ENCODE measurements at regions not wholly inside any gene's neighbourhood (a gene's known extent, or its start where the extent isn't known, plus 50 kb on each side); places are given as distances from the start of the nearest gene placed in this dataset.

DNA sequence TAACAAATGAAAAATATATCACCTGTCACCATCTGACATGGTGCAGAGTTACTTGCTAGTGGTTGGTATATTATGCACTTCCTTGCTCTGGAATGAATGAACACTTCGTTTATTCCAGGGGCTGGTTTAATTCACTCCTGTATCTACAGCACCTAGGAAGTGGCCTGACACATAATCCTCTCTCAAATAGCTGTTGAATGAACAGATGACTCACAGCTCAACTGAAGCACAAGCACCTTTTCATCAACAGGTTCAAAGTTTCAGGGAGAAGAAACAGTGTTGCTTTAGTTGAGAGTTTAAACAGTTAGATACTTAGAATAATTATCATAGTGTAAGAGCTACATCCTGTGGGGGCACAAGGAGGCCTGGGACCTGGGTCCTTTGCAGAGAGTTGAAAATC is 135.0 kb upstream of the DAP start:
- H3K27me3 ChIP-seq: no peaks in the 10 kb centered on the region
- no peak for ATAC-seq
- TF ChIP-seq POLR2A (IDR thresholded peaks at IDR 0.05): no peak
- TF ChIP-seq, protein P1, sequence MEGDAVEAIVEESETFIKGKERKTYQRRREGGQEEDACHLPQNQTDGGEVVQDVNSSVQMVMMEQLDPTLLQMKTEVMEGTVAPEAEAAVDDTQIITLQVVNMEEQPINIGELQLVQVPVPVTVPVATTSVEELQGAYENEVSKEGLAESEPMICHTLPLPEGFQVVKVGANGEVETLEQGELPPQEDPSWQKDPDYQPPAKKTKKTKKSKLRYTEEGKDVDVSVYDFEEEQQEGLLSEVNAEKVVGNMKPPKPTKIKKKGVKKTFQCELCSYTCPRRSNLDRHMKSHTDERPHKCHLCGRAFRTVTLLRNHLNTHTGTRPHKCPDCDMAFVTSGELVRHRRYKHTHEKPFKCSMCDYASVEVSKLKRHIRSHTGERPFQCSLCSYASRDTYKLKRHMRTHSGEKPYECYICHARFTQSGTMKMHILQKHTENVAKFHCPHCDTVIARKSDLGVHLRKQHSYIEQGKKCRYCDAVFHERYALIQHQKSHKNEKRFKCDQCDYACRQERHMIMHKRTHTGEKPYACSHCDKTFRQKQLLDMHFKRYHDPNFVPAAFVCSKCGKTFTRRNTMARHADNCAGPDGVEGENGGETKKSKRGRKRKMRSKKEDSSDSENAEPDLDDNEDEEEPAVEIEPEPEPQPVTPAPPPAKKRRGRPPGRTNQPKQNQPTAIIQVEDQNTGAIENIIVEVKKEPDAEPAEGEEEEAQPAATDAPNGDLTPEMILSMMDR (IDR thresholded peaks at IDR 0.05): no peak
- H3K36me3 ChIP-seq: no peaks in the 10 kb centered on the region
- DNase-seq: no peak
- no peak overlapping the region for H3K27ac ChIP-seq
- H3K4me1 ChIP-seq: no peaks in the 10 kb centered on the region
- H3K9me3 ChIP-seq: peaks cover 0 to 6% (median 0%) of the 10 kb centered on the region in 12 donors
- 53 to 65% (median 56%) methylated on average over 1 of the region's 1 CpG for WGBS, 4 donors
- intact Hi-C loops (cut with DNase I): no loop called here
- H3K4me3 ChIP-seq: no peak overlapping the region

DNA sequence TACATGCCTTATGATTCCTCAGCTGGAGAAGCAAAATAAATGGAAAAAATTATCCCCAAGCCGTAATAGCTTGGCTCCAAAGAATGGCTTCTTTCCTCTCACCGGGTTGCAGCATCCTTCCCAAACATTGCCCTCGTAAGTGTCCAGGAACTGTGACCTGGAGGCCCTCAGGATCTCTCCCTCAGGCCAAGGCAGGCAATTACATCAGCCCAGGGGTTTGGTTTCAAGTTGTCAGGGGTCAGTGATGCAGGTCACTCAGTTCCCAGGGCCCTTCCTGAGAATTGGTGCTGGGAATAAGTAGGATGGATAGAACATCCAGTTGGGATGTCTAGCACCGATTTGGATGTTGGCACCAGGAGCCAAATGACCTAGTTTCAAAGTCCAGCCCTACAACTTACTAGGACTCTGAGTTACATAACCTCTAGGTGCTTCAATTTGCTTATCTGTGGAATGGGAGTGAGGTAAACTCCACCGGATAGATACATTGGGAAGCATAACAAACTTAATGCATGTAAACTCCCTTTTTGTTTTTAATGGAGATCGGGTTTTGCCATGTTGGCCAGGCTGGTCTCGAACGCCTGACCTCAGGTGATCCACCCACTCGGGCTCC is 133.5 kb upstream of the DAP start:
- intact Hi-C loops (cut with DNase I): no loop called here
- no peak overlapping the region for H3K27ac ChIP-seq
- 72 to 80% (median 76%) methylated on average over 9 of the region's 9 CpGs for WGBS, 4 donors
- H3K27me3 ChIP-seq: no peaks in the 10 kb centered on the region
- no peaks in the 10 kb centered on the region for H3K36me3 ChIP-seq
- DNase-seq (peak in 1 of 5 donors; percentile 31), ATAC-seq (no peak)
- no peak overlapping the region for H3K4me3 ChIP-seq
- H3K9me3 ChIP-seq: peaks cover 0 to 14% (median 0%) of the 10 kb centered on the region in 12 donors
- TF ChIP-seq, protein P1 (IDR thresholded peaks at IDR 0.05): no peak
- no peak for TF ChIP-seq POLR2A (IDR thresholded peaks at IDR 0.05)
- H3K4me1 ChIP-seq: no peaks in the 10 kb centered on the region

DNA sequence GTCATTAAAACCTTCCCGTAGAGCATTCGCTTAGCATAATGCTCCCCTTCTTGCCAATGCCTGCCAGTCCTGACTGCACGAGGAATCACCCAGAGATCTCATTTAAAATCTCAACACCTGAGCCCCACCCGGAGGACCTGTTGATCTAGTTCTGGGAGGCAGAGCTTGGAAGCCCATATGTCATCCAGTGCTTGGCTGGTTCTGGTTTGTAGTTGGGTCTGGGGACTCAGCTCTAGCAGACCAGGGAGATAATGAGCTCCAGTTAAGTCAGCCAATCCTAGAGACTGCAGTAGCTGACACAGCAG is 131.8 kb upstream of the DAP start:
- TF ChIP-seq POLR2A (IDR thresholded peaks at IDR 0.05): no peak
- TF ChIP-seq, protein P1 (IDR thresholded peaks at IDR 0.05): no peak
- 89 to 95% (median 94%) methylated on average over 4 of the region's 4 CpGs for WGBS, 4 donors
- ATAC-seq (no peak), DNase-seq (no peak)
- Histone ChIP-seq H3K27ac (no peak overlapping the region), H3K36me3 (no peaks in the 10 kb centered on the region), H3K4me3 (no peak overlapping the region), H3K4me1 (no peaks in the 10 kb centered on the region), H3K9me3 (peaks cover 0 to 14% (median 0%) of the 10 kb centered on the region in 12 donors), H3K27me3 (no peaks in the 10 kb centered on the region)
- intact Hi-C loops (cut with DNase I): no loop called here

DNA sequence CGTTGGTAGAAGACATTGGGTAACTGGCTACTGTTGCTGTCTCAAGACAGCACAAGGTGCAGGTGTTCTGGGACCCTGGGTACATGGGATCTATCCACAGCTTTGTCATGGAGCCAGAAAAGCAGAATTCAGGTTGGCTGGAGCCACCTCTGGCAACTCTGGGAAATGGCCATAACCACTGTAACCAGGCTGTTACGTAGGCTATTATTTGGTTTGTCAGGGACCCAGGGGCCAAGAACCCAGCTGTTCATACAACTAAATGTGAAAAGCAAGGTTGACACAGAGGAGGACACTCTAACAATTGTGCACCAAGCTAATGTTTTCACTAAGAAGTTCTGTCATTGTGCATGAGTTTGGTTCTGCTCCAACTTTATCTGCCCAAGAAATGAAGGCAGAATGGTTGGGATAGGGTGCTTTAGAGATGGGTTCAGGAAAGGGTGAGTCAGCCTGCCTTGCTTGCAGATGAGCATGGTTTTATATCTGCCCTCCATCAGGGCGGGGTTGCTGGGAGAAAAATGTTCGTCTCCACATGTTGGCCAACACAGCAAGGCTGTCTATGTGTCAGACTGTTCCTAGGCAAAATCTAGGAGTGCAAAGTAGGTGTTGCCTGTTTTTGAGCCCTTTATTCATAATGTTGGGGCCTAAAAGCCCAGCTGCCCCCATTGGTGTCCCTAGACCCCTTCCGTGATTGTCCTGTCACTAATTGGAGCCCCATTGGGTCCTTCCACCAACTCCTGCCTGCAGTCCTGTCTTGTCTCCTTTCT is 131.3 kb upstream of the DAP start:
- Histone ChIP-seq H3K27ac (no peak overlapping the region), H3K27me3 (no peaks in the 10 kb centered on the region), H3K4me3 (no peak overlapping the region), H3K9me3 (peaks cover 0 to 14% (median 0%) of the 10 kb centered on the region in 12 donors), H3K4me1 (no peaks in the 10 kb centered on the region), H3K36me3 (no peaks in the 10 kb centered on the region)
- intact Hi-C loops (cut with DNase I): no loop called here
- ATAC-seq: no peak
- DNase-seq: no peak
- 80 to 93% (median 86%) methylated on average over 5 of the region's 5 CpGs for WGBS, 4 donors
- no peak for TF ChIP-seq POLR2A (IDR thresholded peaks at IDR 0.05)
- TF ChIP-seq, protein P1 (IDR thresholded peaks at IDR 0.05): no peak

Measured in heart left ventricle (tissue), 16 donors.